ENCODE measurements at regions not wholly inside any gene's neighbourhood (a gene's known extent, or its start where the extent isn't known, plus 50 kb on each side); places are given as distances from the start of the nearest gene placed in this dataset.

DNA sequence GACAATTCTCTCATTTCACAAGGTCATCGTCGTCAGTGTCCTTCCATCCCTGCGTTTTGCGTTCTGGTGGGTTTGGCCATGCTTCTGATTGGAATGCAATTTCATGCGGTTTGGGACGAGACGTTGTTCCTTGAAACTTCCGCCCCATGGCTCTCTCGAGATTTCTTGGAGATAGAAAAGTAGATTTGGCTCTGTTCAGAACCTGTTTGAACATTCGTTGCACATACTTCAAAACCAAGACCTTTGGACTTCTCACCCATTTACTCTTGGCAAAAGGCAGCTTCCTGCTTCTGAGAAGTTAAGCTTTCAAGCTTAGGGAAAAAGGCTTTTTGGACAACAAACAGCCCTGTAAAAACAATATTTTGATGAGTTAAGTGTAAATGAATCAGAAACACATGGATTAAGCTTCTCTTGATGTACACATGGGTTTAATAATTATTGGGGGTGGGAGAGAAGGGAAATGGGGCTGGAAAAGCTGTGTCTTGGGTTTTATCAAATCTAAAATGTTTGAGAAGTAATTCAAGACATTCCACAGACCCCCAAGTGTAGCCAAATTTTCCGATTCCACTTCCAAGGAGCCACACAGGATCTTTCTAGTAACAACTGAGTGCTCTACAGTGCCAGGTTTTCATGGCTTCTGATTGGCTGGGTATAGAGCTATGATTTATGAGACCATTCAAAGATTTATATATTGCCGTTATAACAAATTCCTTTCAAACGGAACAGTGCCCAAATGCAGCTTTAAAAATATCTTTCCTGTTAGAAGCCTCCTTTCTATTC, 467.2 kb downstream of the MED13L start:
- DNase-seq: no peak
- Mint-ChIP-seq H3K4me1 (no peaks in the 10 kb centered on the region), H3K27me3 (ENCODE audit: low read depth, poor library complexity) (peaks cover 29% of the 10 kb centered on the region), H3K9me3 (peaks cover 14% of the 10 kb centered on the region), H3K4me3 (no peak overlapping the region), H3K36me3 (ENCODE audit: low read depth) (peaks cover 4% of the 10 kb centered on the region), H3K27ac (no peak overlapping the region)
- no peak for TF ChIP-seq CTCF (IDR thresholded peaks at IDR 0.05)

- Mint-ChIP-seq H3K27me3 (ENCODE audit: low read depth, poor library complexity) (peaks cover 18% of the 10 kb centered on the region), H3K27ac (no peak overlapping the region), H3K4me3 (no peak overlapping the region), H3K36me3 (ENCODE audit: low read depth) (no peaks in the 10 kb centered on the region), H3K4me1 (peaks cover 12% of the 10 kb centered on the region), H3K9me3 (peaks cover under 1% of the 10 kb centered on the region)
- DNase-seq: no peak
- no peak for TF ChIP-seq CTCF (IDR thresholded peaks at IDR 0.05)
Measured at GRCh38 chr12:115806000-115806399, 471.5 kb downstream of the MED13L start.

- Mint-ChIP-seq H3K27ac (no peak overlapping the region), H3K4me3 (no peak overlapping the region), H3K4me1 (peaks cover 12% of the 10 kb centered on the region), H3K27me3 (ENCODE audit: low read depth, poor library complexity) (peaks cover 11% of the 10 kb centered on the region), H3K36me3 (ENCODE audit: low read depth) (no peaks in the 10 kb centered on the region), H3K9me3 (peaks cover 4% of the 10 kb centered on the region)
- no peak for DNase-seq
- TF ChIP-seq CTCF (IDR thresholded peaks at IDR 0.05): no peak
Measured at GRCh38 chr12:115802767-115803166, 474.7 kb downstream of the MED13L start.

DNA sequence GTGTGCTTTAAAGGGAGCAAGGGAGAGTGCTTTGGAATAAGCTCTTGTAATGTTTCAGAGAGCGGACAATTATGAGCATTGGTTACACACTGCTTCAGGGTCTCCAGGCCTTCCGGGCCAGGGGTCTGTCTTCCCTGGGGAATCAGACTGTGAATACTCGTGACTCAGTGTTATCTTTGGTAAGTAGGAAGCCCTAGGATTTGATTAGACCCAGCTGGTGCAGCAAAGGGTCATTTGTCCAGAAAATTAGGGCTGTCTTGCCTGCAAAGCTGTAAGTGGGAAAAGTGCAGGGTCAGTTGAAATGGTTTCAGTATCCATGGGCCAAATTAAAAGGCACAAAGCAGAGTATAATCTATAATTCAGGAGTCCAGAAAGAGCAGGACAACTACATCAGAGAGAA, 475.6 kb downstream of the MED13L start:
- Mint-ChIP-seq H3K27me3 (ENCODE audit: low read depth, poor library complexity) (peaks cover 11% of the 10 kb centered on the region), H3K27ac (peak overlapping the region; percentile 18), H3K4me1 (peaks cover 16% of the 10 kb centered on the region), H3K36me3 (ENCODE audit: low read depth) (no peaks in the 10 kb centered on the region), H3K4me3 (no peak overlapping the region), H3K9me3 (peaks cover 4% of the 10 kb centered on the region)
- TF ChIP-seq CTCF (IDR thresholded peaks at IDR 0.05): no peak
- DNase-seq: no peak

- peaks cover 4% of the 10 kb centered on the region for H3K9me3 Mint-ChIP-seq
- peaks cover 30% of the 10 kb centered on the region for H3K4me1 Mint-ChIP-seq
- no peaks in the 10 kb centered on the region for H3K36me3 Mint-ChIP-seq (ENCODE audit: low read depth)
- H3K27me3 Mint-ChIP-seq (ENCODE audit: low read depth, poor library complexity): peaks cover 14% of the 10 kb centered on the region
- no peak for TF ChIP-seq CTCF (IDR thresholded peaks at IDR 0.05)
- H3K27ac Mint-ChIP-seq: no peak overlapping the region
- no peak overlapping the region for H3K4me3 Mint-ChIP-seq
- no peak for DNase-seq
Measured at GRCh38 chr12:115799610-115800009, 477.9 kb downstream of the MED13L start.

DNA sequence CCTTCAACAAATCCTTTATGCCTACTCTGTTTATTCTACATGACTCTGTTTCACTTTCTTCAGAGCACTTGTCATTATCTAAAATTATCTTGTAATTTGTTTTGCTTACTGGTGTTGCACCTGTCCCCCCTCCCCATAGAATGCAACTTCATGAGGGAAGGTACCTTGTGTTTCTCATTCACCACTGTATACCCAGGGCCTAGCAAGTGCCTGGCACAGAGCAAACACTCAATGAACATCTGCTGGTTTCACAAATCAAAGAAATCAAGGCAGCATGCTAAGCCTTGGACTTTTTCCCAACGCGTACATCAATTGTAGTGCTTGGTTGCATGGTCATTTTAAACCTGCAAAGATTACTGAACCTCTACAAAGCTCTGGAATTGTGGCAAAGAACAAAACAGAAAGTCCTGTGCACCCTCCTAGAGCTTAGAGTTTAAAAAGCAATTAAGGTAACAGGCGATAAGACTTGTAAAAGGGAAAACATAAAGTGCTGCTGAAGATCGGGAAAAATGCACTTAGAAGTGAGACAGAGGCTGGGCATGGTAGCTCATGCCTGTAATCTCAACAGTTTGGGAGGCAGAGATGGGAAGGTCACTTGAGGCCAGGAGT, 479.1 kb downstream of the MED13L start:
- peaks cover 4% of the 10 kb centered on the region for H3K9me3 Mint-ChIP-seq
- H3K36me3 Mint-ChIP-seq (ENCODE audit: low read depth): no peaks in the 10 kb centered on the region
- peaks cover 30% of the 10 kb centered on the region for H3K4me1 Mint-ChIP-seq
- no peak overlapping the region for H3K4me3 Mint-ChIP-seq
- no peak overlapping the region for H3K27ac Mint-ChIP-seq
- peaks cover 11% of the 10 kb centered on the region for H3K27me3 Mint-ChIP-seq (ENCODE audit: low read depth, poor library complexity)
- no peak for DNase-seq
- TF ChIP-seq CTCF (IDR thresholded peaks at IDR 0.05): no peak

All from nephron progenitor cell (in vitro differentiated cells).